Kasumi-1 (cell line): ENCODE measurements at regions not wholly inside any gene's neighbourhood (a gene's known extent, or its start where the extent isn't known, plus 50 kb on each side); places are given as distances from the start of the nearest gene placed in this dataset.
"Not testable (repeated sequence)": the region's sequence is repeated elsewhere in the genome, so short reads cannot be mapped to it uniquely, and the experiment has no call there.

Experiments
- DNase-seq, 2 experiments: peaks; one replicate each; lab custom pipeline; 2025; lab: John Stamatoyannopoulos, UW

- no peak for DNase-seq
Observed at GRCh38 chr14:105952826-105953225, 426.4 kb downstream of the TMEM121 start.

GRCh38 chr14:105961625-105962024 is 435.2 kb downstream of the TMEM121 start:
- not testable (repeated sequence) for DNase-seq

GRCh38 chr14:105962532-105962931 is 436.1 kb downstream of the TMEM121 start:
- DNase-seq = no peak

GRCh38 chr14:105968291-105968690 is 441.9 kb downstream of the TMEM121 start:
- DNase-seq = no peak

GRCh38 chr14:105969026-105969425 is 442.6 kb downstream of the TMEM121 start:
- not testable (repeated sequence) for DNase-seq

- DNase-seq = not testable (repeated sequence)
Observed at GRCh38 chr14:105970821-105971220, 444.4 kb downstream of the TMEM121 start.

- DNase-seq = no peak
Observed at GRCh38 chr14:105971593-105972500, 445.5 kb downstream of the TMEM121 start.

- DNase-seq = peak; percentile 29 to 42
Observed at GRCh38 chr14:105974902-105975301, 448.5 kb downstream of the TMEM121 start.

GRCh38 chr14:105978618-105979295 is 452.4 kb downstream of the TMEM121 start:
- no peak for DNase-seq

GRCh38 chr14:105979446-105979845 is 453.1 kb downstream of the TMEM121 start:
- DNase-seq = no peak

- no peak for DNase-seq
Observed at GRCh38 chr14:105980224-105980623, 453.8 kb downstream of the TMEM121 start.

- DNase-seq = peak in 1 of 2 experiments; percentile 19
Observed at GRCh38 chr14:105981517-105982302, 455.3 kb downstream of the TMEM121 start.

GRCh38 chr14:105982664-105983063 is 456.3 kb downstream of the TMEM121 start:
- no peak for DNase-seq

- DNase-seq = no peak
Observed at GRCh38 chr14:105986894-105987284, 460.5 kb downstream of the TMEM121 start.

- DNase-seq = no peak
Observed at GRCh38 chr14:105987563-105987962, 461.2 kb downstream of the TMEM121 start.

GRCh38 chr14:105989566-105990302 is 463.4 kb downstream of the TMEM121 start:
- no peak for DNase-seq

- DNase-seq = not testable (repeated sequence)
Observed at GRCh38 chr14:105991677-105992076, 465.3 kb downstream of the TMEM121 start.

GRCh38 chr14:105993814-105994213 is 467.4 kb downstream of the TMEM121 start:
- no peak for DNase-seq

- DNase-seq = peak in 1 of 2 experiments; percentile 6
Observed at GRCh38 chr14:105995011-105995710, 468.8 kb downstream of the TMEM121 start.

GRCh38 chr14:105998597-105998996 is 472.2 kb downstream of the TMEM121 start:
- not testable (repeated sequence) for DNase-seq
